Natural killer cell (primary cell): ENCODE measurements at regions not wholly inside any gene's neighbourhood (a gene's known extent, or its start where the extent isn't known, plus 50 kb on each side); places are given as distances from the start of the nearest gene placed in this dataset.
"Not testable (repeated sequence)": the region's sequence is repeated elsewhere in the genome, so short reads cannot be mapped to it uniquely, and the experiment has no call there.

Source experiments
- ATAC-seq, 3 donors: fragments of 150-1000 bp in 2 of 3; fragments of 200-7000 bp in 1 of 3; cut with Tn5 transposase; 1 replicate in 1 of 3; 2 replicates in 2 of 3; pipeline ENCODE4 v1.10.0; 2021; ENCODE audit warnings: mild to moderate bottlenecking in 2 of 3, moderate library complexity in 2 of 3
- DNase-seq, 2 donors: peaks; one replicate each; pipeline versions ENCODE4 v3.0.0 to v3.0.0-alpha.2; 2013 to 2021; ENCODE audit warnings: mixed read lengths in 1 of 2
- H3K27ac ChIP-seq: one replicate; pipeline ENCODE4 v1.5.1; 2013; ENCODE audit warnings: mild to moderate bottlenecking, low read length
- H3K27me3 ChIP-seq: one replicate; pipeline ENCODE4 v1.6.1; 2013; ENCODE audit warnings: low read length; ENCODE audit not compliant: control insufficient read depth, insufficient read depth
- H3K36me3 ChIP-seq: one replicate; pipeline ENCODE4 v1.6.1; 2013; ENCODE audit warnings: low read length; ENCODE audit not compliant: control insufficient read depth, insufficient read depth
- H3K4me1 ChIP-seq: one replicate; pipeline ENCODE4 v1.6.1; 2013; ENCODE audit warnings: low read length; ENCODE audit not compliant: control insufficient read depth, insufficient read depth
- H3K4me3 ChIP-seq: one replicate; pipeline ENCODE4 v1.5.1; 2013; ENCODE audit warnings: low read length
- H3K9me3 ChIP-seq: one replicate; pipeline ENCODE4 v1.6.1; 2013; ENCODE audit warnings: low read length; ENCODE audit not compliant: control insufficient read depth, insufficient read depth
- H3K27ac Mint-ChIP-seq, 2 donors: one replicate each; pipeline ENCODE4 v1.8.0; 2022; ENCODE audit warnings: mild to moderate bottlenecking in 2 of 2, mixed read lengths in 2 of 2, moderate library complexity in 1 of 2
- H3K27me3 Mint-ChIP-seq, 2 donors: one replicate each; pipeline ENCODE4 v1.8.0; 2022; ENCODE audit warnings: low read depth in 2 of 2, mixed read lengths in 2 of 2
- H3K36me3 Mint-ChIP-seq: one replicate; pipeline ENCODE4 v1.8.0; 2022; ENCODE audit warnings: mixed read lengths
- H3K4me1 Mint-ChIP-seq, 2 donors: one replicate each; pipeline ENCODE4 v1.8.0; 2022; ENCODE audit warnings: mixed read lengths in 2 of 2
- H3K4me3 Mint-ChIP-seq: one replicate; pipeline ENCODE4 v1.8.0; 2022; ENCODE audit warnings: mild to moderate bottlenecking, moderate library complexity, mixed read lengths
- H3K9me3 Mint-ChIP-seq, 2 donors: one replicate each; pipeline ENCODE4 v1.8.0; 2022; ENCODE audit warnings: mixed read lengths in 2 of 2
- CTCF ChIP-seq: fragments of 200-600 bp; IDR thresholded peaks from one replicate; pipeline ENCODE4 v1.8.0; 2022; ENCODE audit warnings: antibody characterized with exemption
- WGBS: methylation state at CpG from one replicate; pipeline ENCODE4 v1.1.7; 2013; ENCODE audit warnings: missing lambda C conversion rate; ENCODE audit not compliant: insufficient coverage; 5-methylcytosine and 5-hydroxymethylcytosine counted together
- intact Hi-C: fragments of 100-400 bp; cut with micrococcal nuclease; formaldehyde crosslinking; loops from one replicate; pipeline ENCODE4 v1.14.2; 2022

GRCh38 chr3:35919160-35919559, 279.8 kb downstream of the ARPP21 start:
- H3K27me3 ChIP-seq, result no peaks in the 10 kb centered on the region
- H3K4me3 Mint-ChIP-seq, result no peak overlapping the region
- H3K27ac Mint-ChIP-seq, result no peak overlapping the region
- no peaks in the 10 kb centered on the region for H3K36me3 ChIP-seq
- no peaks in the 10 kb centered on the region for H3K9me3 ChIP-seq
- peaks cover 3 to 4% of the 10 kb centered on the region in 2 donors for H3K9me3 Mint-ChIP-seq
- TF ChIP-seq CTCF, result no peak
- ATAC-seq (no peak), DNase-seq (no peak)
- intact Hi-C loops, result no loop called here
- no peak overlapping the region for H3K4me3 ChIP-seq
- H3K4me1 Mint-ChIP-seq, result no peaks in the 10 kb centered on the region
- H3K36me3 Mint-ChIP-seq, result peaks cover 9% of the 10 kb centered on the region
- WGBS, result 93% methylated on average over 4 of the region's 6 CpGs
- H3K27me3 Mint-ChIP-seq, result no peaks in the 10 kb centered on the region
- H3K27ac ChIP-seq, result no peak overlapping the region
- H3K4me1 ChIP-seq, result no peaks in the 10 kb centered on the region

DNA sequence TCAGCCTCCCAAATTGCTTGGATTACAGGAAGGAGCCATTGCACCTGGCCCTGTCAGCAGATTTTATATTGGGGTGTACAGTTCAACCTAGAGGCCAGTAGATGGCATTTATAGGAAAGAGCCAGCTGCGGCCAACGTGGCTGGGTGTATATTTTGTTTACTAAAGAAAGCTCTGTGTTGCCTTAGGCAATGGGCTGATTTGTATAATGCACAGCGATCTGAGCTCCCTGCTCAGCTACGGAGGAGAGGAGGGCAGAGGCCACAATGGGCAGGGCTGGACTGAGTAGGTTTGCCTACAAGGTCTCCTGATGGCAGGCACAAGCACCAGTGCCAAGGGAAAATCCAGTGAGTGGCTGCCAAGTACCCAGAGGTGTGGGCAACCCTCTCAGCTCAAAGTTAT, 282.4 kb downstream of the ARPP21 start:
- intact Hi-C loops, result no loop called here
- Histone ChIP-seq H3K4me1 (no peaks in the 10 kb centered on the region), H3K4me3 (no peak overlapping the region), H3K27me3 (no peaks in the 10 kb centered on the region), H3K27ac (no peak overlapping the region), H3K36me3 (no peaks in the 10 kb centered on the region), H3K9me3 (no peaks in the 10 kb centered on the region)
- Mint-ChIP-seq H3K27ac (no peak overlapping the region), H3K4me3 (no peak overlapping the region), H3K4me1 (no peaks in the 10 kb centered on the region), H3K27me3 (no peaks in the 10 kb centered on the region), H3K36me3 (peaks cover 9% of the 10 kb centered on the region), H3K9me3 (peaks cover 2 to 3% of the 10 kb centered on the region in 2 donors)
- ATAC-seq (no peak), DNase-seq (no peak)
- 91% methylated on average over 4 of the region's 4 CpGs for WGBS
- TF ChIP-seq CTCF, result no peak

GRCh38 chr3:35924070-35924469, 284.7 kb downstream of the ARPP21 start:
- H3K9me3 ChIP-seq, H3K36me3 Mint-ChIP-seq, H3K4me1 Mint-ChIP-seq, H3K4me1 ChIP-seq, H3K27me3 Mint-ChIP-seq, H3K4me3 ChIP-seq, H3K27ac Mint-ChIP-seq, H3K36me3 ChIP-seq, H3K4me3 Mint-ChIP-seq, H3K27me3 ChIP-seq, intact Hi-C loops, H3K27ac ChIP-seq, H3K9me3 Mint-ChIP-seq, ATAC-seq: not testable (repeated sequence)
- DNase-seq, result peak in 1 of 2 donors; percentile 3

DNA sequence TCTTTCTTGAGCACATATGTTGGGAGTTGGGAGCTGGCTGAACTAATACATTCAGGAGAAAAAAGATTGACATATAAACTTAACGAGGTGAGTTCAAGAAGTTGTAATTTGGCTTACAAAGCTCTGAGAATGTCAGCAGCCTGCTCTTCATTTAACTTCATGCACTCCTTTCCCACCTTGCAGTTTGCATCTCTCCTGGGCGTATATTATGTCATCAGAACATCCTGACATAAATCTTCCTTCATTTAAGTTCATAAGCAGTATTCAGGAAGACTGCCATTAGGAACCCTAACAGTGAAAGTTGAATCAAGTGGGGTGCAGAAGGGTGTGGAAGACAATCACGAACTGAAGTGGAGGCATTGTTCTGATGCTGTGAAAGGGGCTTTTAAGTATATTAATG, 288.1 kb downstream of the ARPP21 start:
- no peak overlapping the region for H3K27ac ChIP-seq
- intact Hi-C loops, result no loop called here
- Mint-ChIP-seq H3K27me3 (no peaks in the 10 kb centered on the region), H3K27ac (no peak overlapping the region), H3K4me3 (no peak overlapping the region), H3K36me3 (no peaks in the 10 kb centered on the region), H3K4me1 (no peaks in the 10 kb centered on the region), H3K9me3 (no peaks in the 10 kb centered on the region)
- H3K9me3 ChIP-seq, result no peaks in the 10 kb centered on the region
- no peak overlapping the region for H3K4me3 ChIP-seq
- no peak for TF ChIP-seq CTCF
- no peak for ATAC-seq
- 83% methylated on average over 3 of the region's 3 CpGs for WGBS
- no peak for DNase-seq
- no peaks in the 10 kb centered on the region for H3K4me1 ChIP-seq
- no peaks in the 10 kb centered on the region for H3K36me3 ChIP-seq
- no peaks in the 10 kb centered on the region for H3K27me3 ChIP-seq
